Activated CD4-positive, alpha-beta T cell treated with anti-CD3 and anti-CD28 coated beads, Interleukin-2, amount 50 U/mL, for 1 hour (primary cell): ENCODE measurements at regions not wholly inside any gene's neighbourhood (a gene's known extent, or its start where the extent isn't known, plus 50 kb on each side); places are given as distances from the start of the nearest gene placed in this dataset.
"Not testable (repeated sequence)": the region's sequence is repeated elsewhere in the genome, so short reads cannot be mapped to it uniquely, and the experiment has no call there.

Experiments used
- DNase-seq: peaks from one replicate; pipeline ENCODE4 v3.0.0-alpha.2; 2020

DNA sequence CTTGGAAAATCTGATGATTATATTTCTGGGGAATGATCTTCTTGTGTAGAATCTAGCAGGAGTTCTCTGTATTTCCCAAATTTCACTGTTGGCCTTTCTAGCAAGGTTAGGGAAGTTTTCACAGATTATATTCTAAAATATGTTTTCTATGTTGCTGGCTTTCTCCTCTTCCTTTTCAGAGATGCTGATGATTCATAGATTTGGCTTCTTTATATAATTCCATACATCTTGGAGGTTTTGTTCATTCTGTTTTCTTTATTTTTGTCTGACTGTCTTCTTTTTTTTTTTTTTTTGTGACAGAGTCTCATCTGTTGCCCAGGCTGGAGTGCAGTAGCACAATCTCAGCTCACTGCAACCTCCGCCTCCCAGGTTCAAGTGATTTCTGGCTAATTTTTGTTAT, 957.9 kb upstream of the SLIT2 start:
- DNase-seq, result no peak

GRCh38 chr4:19293080-19293479, 958.6 kb upstream of the SLIT2 start:
- DNase-seq, result no peak

GRCh38 chr4:19286924-19287323, 964.8 kb upstream of the SLIT2 start:
- no peak for DNase-seq

- DNase-seq, result no peak
Measured at GRCh38 chr4:19285146-19285545, 966.6 kb upstream of the SLIT2 start.

GRCh38 chr4:19278665-19279064, 973.0 kb upstream of the SLIT2 start:
- DNase-seq, result no peak

DNA sequence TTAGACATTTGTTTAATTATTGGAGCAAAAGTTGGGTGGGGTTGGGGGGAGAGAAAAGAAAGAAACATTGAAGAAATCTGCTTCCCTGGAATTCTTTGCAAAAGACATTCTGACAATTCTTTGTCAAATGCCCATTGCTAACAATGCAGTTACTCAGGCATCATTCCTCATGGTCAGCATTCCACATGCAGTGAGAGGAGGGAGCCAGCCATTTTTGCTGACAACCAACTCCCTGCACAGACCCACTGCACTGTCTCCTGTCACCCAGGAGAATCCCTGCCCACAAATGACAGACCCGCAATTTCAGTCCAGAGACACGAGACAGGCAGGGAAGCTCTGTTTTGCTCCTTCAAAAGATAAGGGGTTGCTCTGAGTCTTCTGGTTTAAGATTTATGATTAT, 985.1 kb upstream of the SLIT2 start:
- no peak for DNase-seq

DNA sequence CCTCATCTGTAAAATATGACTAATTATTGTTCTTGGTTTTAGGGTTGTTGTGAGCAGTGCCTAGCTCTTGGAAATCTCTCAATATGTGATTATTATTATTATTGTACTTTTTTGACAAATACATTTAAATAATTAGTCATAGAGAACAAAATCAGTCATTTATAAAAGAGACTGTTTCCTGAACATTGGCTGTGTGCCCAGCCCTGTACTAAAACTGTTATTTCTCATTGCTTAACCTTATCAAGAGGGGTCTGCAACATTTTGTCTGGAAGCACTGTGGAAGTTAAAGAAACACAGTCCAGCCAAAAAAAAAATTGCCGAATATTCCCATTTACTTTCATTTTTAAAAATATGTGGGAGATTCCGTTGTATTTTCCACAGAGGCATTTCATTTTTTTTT, 989.2 kb upstream of the SLIT2 start:
- no peak for DNase-seq

DNA sequence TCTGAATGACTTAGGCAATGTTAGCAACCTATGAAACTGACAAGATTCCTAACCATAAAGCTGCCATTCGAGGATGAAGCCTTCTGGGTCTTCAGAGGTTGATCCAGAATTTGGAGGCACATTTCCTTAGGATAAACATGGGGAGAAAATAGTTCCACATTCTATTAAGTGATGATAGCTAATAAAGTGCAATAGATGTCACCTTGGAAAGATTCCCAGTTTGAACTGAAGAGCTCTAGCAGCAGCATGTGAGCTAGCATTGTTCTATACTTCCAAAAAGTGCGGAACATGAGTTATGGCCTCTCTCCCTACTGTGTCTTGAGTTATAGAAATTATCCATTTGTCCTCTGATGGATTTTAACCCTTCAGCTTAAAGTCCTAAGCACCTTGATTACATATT, 991.4 kb upstream of the SLIT2 start:
- no peak for DNase-seq

GRCh38 chr4:19259920-19260319, 991.8 kb upstream of the SLIT2 start:
- DNase-seq, result no peak

GRCh38 chr4:19256823-19257222, 994.9 kb upstream of the SLIT2 start:
- DNase-seq, result no peak

DNA sequence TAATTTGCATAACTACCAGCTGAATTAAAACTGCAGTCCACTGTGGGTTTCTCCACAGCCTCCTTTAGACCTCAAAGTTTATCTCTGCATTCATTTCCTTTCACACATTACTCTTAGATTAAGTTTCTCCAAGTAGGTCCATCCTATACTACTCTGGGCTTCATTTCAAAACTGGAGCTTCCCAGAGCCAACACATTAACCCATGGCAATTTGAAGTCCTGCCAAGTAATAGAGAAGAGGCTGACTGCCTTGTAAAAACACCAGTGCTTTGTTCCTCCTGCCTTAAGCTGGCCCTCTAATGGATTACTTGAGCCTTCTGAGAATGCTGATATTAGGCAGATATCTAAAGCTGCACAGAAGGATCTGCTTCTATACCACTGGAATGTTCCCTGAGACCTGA, 997.2 kb upstream of the SLIT2 start:
- DNase-seq, result no peak

DNA sequence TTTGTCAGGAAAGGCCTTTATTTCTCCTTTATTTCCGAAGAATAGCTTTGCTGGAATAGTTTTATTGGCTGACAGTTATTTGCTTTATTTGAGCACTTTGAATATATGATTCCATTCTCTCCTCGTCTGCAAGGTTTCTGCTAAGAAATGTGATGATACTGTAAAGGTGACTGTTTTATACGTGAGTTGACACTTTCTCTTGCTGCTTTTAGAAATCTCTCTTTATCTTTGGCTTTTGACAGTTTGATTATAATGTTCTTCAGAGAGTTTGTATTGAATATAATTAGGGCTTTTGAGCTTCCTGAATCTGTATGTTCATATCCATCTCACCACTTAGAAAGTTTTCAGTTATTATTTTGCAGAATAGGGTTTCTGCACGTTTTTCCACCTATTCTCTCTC, 1003.7 kb upstream of the SLIT2 start:
- no peak for DNase-seq

- no peak for DNase-seq
Measured at GRCh38 chr4:19241895-19242294, 1009.8 kb upstream of the SLIT2 start.

- no peak for DNase-seq
Measured at GRCh38 chr4:19239565-19239964, 1012.1 kb upstream of the SLIT2 start.

DNA sequence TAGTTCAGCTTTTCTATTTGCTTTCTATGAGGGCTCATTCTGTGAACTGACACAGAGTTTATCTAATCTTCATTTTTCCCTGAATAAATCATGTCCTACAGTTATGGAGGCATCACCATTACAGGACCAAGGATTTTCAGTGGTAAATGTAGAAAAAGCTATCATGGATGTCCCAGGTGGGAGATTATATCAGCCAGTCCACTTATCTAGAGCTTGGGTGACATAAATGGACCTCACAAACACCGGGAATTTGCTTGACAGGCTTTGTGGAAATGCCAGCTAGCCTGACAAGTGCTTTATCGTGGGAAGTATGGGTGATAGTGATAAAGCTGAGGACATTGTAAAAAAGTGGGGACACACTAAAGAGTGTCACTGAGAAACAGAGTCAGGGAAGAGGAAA, 1015.2 kb upstream of the SLIT2 start:
- DNase-seq, result no peak

- DNase-seq, result no peak
Measured at GRCh38 chr4:19230906-19231545, 1020.7 kb upstream of the SLIT2 start.

DNA sequence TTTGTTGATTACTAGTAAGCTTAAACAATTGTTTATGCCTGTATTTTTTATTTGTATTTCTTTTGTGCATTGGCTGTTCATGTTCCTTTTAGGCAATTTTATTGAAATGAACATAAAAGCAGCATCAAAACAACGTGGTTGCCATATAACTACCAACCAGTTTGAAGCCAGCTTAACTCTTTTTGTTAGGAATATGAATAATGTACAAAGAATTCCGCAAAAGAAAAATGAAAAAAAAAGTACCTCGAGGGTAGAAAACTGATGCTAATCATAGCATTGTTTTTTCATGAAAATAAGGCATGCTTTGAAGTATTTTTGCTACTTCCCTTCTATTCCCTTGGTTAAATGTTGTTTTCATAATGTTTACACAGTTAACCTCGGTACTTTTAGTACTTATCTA, 1024.0 kb upstream of the SLIT2 start:
- DNase-seq, result no peak

GRCh38 chr4:19224820-19225219, 1026.9 kb upstream of the SLIT2 start:
- DNase-seq, result no peak

GRCh38 chr4:19216476-19216875, 1035.2 kb upstream of the SLIT2 start:
- DNase-seq, result no peak

DNA sequence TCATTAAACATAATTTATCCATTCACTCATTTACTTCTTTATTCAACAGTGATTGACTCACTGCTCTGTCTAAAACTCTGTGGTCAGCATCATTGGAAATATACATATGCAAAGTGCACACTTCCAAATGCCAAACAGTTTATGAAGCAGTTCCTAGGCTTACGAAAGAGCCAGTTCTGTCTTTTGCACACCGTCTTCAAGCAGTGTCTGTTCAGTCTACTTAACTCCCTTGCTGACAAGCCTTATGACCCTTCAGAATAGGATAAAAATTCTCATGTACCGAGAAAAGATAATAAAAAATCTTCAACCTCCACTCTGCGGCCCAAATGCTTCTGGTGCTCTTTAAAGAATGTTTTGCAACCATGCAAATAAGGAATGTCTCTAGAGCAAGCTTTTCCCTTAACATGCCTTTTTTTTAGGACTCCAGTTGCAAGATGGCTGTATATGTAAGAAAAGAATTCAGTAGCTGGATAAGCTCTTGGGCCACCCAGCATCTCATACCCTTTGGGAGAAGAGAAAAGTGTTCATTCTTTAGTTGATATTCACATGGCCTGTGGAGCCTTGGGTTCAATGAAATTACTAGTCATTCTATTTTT, 1037.0 kb upstream of the SLIT2 start:
- no peak for DNase-seq

DNA sequence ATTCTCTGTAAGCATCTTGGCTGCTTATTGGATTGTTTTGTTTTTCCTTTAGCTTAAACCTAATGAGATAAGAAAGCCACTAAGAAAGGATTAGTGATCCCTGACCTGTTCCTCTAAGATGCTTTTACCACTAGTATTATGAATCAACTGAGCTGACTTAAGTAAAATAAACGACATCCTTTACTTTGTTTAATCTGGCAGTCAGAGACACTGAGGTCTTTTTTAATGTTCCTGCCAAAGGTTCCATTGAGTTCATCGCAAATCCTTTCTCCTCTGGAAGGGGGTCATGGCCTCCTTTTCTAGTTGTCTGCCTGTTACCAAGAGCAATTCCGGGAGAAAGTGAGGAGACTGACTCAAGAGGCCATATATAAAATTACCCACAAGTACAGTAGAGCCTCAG, 1038.3 kb upstream of the SLIT2 start:
- no peak for DNase-seq

GRCh38 chr4:19205853-19206252, 1045.9 kb upstream of the SLIT2 start:
- DNase-seq, result no peak

DNA sequence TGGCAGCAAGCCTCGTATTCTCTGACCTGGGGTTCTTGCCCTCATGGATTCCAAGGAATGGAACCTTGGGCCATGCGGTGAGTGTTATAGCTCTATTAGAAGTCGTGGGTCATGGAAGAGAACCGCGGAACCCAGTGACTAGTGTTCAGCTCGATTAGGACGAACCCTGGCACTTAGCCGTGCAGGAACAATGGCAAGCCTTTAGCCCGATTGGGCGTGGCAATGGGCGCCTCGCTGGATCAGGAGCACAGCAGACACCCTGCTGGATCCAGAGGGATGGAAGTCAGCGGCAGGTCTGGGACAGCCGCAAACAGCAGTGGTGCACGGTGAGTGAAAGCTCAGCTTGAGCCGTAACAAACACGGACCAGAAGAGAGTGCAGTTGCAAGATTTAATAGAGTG, 1053.9 kb upstream of the SLIT2 start:
- DNase-seq, result not testable (repeated sequence)

- no peak for DNase-seq
Measured at GRCh38 chr4:19195696-19196095, 1056.0 kb upstream of the SLIT2 start.

GRCh38 chr4:19194672-19195071, 1057.0 kb upstream of the SLIT2 start:
- no peak for DNase-seq
